ENCODE measurements at regions not wholly inside any gene's neighbourhood (a gene's known extent, or its start where the extent isn't known, plus 50 kb on each side); places are given as distances from the start of the nearest gene placed in this dataset.

DNA sequence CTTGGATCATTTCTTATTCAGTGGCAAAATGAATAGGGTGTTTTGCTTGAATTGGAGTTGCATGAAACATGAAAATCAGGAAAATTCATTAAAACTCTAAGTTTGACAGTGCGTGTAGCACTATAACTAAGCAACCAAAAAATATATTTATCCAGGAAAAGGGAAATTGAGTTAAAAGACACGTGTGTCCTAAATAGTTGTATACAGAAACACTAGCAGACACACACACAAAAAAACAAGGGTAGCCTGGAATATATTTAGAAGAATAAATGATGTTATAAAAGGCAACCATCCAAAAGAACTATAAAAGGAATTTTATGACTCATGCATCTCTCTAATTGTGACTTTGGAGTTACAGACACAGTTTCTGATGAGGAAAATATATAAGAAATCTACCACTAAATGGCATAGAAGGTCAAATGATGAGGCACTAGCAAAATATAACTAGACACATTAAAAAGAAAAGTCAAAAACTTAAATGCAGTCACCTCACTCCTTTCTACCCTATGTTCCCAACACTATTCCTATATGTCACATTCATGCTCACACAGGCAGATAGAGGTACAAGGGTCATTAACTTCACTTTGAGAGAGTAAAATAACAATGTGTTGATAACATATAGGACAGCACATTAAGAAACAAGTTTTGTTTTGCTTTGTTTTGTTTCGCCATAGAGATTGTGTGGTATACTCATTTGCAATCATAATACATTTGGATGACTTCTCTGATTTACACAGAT, 793.6 kb upstream of the INTU start:
- no peak for DNase-seq (ENCODE audit: low read depth in 2 of 2)

DNA sequence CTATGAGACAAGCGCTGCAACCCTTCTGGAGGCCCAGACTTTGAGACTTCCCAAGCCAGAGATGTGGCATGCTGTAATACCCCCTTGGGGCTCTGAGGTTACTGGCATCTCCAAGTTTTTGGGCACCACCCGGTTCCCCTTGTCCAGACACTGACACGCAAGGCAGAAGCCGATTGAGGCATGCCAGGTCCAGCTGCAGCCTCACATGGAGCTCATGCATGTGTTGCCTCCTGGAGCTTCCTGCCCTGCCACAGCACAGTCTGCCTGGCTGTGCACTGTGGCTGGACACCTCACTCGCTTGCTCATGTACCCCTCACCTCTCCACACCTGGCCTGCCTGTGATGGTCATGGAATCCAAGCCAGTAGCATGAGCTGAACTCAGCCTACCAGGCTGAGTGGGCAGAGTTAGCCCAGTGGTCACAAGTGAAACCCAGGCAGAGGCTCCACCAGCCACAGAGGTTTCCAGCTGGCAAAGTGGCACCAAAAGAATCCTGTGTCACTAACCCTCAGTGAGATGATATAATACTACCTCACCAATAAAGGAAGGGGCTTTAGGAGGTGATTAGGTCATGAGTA, 789.2 kb upstream of the INTU start:
- no peak for DNase-seq (ENCODE audit: low read depth in 2 of 2)

DNA sequence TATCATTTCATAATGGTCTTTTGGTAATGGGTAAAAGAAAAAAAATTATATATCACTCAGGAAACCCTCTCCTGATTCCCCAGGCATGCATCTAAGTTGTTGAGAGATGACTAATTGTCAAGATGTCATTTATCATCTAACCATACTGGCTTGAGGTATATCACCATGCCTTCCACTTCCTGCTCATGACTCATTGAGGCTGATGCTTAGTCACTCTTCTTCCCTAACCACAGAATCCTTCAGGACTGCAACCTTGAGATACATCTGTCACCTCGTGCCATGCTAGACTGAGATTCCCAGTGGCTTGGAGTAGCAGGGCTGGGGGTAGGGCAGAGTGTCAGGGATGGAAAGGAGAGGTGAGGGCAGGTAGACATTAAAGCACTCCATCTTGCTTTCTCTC, 782.5 kb upstream of the INTU start:
- no peak for DNase-seq (ENCODE audit: low read depth in 2 of 2)

DNA sequence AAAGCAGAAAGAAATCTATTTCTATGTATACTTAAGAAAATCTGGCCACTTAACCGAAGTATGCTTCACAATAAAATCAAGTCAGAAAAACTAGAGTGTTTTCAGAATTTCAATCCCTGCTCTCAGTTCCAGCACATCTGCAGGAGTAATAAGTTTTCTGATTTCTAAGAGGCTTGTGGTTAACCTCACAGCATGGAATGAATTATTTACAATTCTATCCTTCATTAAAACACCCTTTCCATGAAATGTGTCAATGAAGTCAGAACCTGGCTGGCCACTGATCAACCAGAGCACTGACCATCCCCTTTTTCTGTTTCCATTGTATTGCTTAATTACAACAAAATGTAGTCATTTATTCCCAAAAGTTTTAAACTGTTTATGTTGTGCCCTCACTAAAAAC, 781.4 kb upstream of the INTU start:
- no peak for DNase-seq (ENCODE audit: low read depth in 2 of 2)

DNA sequence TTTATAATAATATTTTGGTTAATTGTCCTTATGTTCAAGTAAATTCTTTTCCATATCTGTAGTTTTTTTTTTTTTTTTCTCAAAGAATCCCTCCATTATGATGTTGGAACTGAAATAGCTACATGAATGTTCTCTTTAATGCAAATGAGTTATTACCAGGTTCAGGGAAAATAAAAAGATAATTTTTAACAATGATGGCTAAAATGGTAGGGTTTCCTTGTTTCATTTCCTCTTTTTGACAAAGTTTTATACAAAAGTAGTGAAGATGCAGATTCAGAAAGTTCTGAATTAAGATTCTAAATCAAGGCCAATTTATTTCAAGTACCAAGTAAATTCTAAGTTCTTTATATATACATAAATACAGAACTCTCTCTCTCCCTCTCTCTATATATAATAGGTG, 779.0 kb upstream of the INTU start:
- no peak for DNase-seq (ENCODE audit: low read depth in 2 of 2)

DNA sequence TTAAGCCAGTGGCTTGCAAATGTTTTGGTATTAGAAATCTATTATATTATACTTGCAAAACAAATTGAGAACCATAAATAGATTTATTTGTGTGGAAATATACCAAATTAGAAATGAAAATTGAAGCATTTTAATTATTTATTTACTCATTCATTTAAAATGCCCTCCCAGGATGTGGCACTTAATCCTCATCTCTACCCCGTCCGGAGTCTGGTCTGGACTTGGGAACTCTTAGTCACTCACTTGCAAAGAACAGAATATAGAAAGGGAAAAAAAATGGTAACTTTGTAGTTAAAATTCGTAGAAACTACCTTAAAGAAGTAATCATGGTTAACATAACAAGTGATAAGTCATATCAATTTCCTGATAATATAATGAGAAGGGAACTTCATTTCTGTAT, 775.9 kb upstream of the INTU start:
- no peak for DNase-seq (ENCODE audit: low read depth in 2 of 2)

DNA sequence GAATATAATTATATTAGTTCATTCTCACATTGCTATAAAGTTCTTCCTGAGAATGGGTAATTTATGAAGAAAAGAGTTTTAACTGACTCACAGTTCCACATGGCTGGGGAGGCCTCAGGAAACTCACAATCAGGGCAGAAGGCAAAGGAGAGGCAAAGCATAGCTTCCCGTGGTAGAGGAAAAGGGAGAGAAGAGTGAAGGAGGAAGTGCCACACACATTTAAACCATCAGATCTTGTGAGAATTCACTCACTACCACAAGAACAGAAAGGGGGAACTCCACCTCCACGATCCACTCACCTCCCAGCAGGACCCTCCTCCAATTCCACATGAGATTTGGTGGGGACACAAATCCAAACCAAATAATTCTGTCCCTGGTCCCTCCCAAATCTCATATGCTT, 773.4 kb upstream of the INTU start:
- DNase-seq (ENCODE audit: low read depth in 2 of 2) = no peak

DNA sequence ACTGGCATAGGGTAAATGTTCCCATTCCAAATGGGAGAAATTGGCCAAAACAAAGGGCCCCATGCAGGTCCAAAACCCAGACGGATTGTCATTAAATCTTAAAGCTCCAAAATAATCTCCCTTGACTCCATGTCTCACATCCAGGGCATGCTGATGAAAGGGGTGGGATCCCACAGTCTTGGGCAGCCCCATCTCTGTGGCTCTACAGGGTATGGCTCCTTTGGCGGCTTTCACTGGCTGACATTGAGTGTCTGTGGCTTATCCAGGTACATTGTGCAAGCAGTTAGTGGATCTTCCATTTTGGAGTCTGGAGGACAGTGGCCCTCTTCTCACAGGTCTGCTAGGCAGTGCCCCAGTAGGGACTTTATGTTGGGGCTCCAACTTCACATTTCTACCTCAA, 772.9 kb upstream of the INTU start:
- DNase-seq (ENCODE audit: low read depth in 2 of 2) = no peak

DNA sequence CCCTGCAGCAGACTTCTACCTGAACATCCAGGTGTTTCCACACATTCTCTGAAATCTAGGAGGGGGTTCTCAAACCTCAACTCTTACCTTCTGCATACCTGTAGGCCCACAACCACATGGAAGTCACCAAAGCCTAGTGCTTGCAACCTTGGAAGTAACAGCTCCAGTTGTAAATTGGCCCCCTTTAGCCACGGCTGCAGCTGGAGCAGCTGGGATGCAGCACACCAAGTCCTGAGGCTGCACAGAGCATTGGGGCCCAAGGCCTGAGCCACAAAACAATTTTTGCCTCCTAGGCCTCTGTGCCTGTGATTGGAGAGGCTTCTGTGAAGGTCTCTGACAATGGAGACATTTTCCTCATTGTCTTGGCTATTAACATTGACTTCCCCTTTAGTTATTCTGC, 772.4 kb upstream of the INTU start:
- no peak for DNase-seq (ENCODE audit: low read depth in 2 of 2)

DNA sequence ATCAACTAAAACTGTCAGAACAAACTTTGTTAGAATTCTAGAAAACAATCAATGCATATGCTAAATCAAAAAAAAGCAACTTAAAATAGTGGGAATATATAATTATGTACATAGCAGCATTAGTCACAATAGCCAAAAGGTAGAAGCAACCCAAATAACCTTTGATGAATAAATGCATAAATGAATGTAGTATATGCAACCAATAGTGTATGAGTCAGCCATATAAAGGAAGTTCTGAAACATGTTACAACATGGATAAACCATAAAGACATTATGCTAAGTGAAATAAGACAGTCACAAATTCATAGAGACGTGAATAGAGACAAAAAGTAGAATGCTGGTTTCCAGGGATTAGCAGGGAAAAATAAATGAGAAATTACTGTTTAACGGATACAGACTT, 762.8 kb upstream of the INTU start:
- no peak for DNase-seq (ENCODE audit: low read depth in 2 of 2)

DNA sequence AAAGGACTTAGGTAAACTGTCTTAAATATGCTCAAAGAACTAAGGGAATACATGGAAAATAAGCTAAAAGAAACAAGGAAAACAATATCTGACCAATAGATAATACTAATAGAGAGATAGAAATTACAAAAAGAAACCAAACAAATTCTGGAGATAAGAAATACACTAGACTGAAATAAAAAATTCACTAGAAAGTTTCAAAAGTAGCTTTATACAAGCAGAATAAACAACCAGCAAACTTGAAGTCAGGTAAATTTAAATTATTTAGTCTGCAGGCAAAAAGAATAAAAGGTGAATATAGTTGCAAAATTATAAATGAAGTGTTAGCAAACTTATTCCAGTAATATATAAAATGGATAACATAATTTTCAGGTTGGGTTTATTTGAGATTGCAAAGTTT, 760.9 kb upstream of the INTU start:
- DNase-seq (ENCODE audit: low read depth in 2 of 2) = no peak

DNA sequence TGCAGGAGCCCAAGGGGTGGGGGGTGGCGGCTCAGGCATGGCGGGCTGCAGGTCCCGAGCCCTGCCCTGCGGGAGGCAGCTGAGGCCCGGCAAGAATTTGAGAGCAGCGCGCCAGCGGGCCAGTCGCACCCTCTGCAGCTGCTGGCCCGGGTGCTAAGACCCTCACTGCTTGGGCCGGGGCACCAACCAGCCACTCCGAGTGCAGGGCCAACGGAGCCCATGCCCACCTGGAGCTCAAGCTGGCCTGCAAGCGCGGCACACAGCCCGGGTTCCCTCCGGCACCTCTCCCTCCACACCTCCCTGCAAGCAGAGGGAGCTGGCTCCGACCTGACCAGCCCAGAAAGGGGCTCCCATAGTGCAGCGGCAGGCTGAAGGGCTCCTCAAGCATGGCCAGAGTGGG, 758.2 kb upstream of the INTU start:
- no peak for DNase-seq (ENCODE audit: low read depth in 2 of 2)

DNA sequence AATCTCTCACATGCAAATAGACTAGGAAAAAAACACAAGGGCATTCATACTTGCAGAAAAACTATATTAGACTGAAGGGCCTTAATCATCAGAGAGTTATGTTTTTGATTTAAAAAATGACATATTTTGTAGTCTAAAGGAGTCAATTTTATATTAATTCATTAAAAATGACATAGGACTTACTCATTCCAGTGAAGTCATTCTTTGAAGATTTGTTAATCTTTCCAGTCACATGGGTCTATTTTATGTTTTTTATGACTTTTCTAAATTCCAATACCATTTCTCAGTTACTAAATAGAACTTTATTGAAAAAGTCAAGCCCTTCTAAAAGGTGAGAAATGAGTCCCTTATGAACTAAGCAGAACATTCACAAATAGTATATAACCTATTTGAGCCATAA, 743.8 kb upstream of the INTU start:
- DNase-seq (ENCODE audit: low read depth in 2 of 2) = no peak

DNA sequence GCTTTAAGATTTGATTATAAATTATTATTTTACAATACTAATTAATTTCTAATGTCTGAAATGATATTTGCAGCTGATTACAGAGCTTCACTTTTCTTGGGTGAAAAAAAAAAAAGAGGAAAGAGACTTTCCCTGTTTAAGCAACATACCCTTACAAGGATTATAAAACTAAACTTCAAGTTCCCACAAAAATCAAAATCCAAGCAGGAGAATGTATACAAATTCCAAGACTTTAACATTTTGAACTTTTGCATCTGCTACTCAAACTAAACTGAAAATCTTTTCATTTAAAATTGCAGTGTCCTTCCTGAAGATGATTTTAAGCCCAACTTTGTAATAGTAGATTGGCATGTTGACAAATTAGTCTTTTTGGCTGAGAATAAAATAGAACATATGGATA, 742.4 kb upstream of the INTU start:
- DNase-seq (ENCODE audit: low read depth in 2 of 2) = no peak

DNA sequence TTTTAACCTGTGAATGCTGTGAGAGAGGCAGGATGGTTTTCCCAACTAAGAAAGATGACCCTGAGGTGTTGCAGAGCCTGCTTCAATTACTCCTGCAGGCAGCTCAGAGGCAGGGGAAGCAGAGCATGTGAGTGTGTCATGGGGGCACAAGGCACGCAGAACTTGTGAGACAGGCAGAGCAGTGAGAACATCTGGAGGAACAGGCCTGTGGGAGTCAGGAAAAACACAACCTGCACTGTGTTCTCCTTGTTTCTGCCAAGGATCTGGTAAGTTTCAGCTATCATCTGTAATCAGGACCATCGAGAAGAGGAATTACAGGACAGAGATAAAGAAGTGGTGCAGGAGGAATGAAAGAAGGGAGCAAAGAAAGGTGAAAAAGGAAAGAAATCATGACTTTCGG, 741.8 kb upstream of the INTU start:
- no peak for DNase-seq (ENCODE audit: low read depth in 2 of 2)

DNA sequence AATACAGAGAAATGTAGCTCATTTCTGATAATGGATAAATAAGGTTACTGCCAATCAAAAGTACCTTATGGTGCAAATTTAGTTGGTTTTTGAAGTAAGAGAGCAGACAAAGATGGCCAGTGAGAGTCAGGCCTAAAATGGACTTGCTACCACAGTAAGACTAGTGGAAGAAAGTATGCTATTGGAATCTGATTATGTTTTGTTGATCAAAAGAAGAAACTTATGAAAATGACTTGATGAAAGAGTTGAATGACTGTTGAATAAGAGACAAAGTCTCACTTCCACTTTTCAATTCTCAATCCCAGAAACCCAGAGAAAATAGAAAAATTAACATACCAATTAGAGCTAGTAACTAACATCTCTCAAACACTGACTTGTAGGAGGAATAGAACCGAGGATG, 737.8 kb upstream of the INTU start:
- DNase-seq (ENCODE audit: low read depth in 2 of 2) = no peak

DNA sequence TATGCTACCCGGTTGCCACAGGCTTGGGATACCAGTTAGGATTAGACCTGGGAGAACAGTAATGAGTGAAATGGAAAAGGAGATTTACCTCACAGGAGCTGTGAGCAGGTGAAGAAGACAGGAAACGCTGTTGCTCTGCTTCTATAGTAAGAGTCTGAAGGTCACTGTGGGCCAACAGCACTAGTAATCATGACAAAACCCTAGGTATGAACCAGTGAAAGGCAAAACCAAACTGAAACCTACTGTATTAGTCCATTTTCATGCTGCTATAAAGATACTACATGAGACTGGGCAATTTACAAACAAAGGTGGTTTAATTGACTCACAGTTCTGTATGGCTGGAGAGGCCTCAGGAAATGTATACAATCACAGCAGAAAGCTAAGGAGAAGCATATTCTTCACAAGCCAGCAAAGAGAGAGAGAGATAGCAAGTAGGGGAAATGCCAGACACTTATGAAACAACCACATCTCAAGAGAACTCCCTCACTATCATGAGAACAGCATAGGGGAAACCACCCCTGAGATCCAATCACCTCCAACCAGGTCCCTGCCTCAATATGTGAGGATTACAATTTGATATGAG, 736.7 kb upstream of the INTU start:
- DNase-seq (ENCODE audit: low read depth in 2 of 2) = no peak

DNA sequence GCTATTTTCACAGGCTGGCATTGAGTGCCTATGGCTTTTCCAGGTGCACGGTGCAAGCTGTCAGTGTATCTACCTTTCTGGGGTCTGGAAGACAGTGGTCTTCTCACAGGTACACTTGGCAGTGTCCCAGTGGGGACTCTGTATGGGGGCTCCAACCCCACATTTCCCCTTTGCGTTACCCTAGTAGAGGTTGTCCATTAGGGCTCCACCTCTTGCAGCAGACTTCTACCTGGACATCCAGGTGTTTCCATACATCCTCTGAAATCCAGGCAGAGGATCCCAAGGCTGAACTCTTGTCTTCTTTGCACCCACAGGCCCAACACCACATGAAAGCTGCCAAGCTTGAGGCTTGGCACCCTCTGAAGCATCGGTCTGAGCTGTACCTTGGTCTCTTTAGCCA, 735.7 kb upstream of the INTU start:
- no peak for DNase-seq (ENCODE audit: low read depth in 2 of 2)

DNA sequence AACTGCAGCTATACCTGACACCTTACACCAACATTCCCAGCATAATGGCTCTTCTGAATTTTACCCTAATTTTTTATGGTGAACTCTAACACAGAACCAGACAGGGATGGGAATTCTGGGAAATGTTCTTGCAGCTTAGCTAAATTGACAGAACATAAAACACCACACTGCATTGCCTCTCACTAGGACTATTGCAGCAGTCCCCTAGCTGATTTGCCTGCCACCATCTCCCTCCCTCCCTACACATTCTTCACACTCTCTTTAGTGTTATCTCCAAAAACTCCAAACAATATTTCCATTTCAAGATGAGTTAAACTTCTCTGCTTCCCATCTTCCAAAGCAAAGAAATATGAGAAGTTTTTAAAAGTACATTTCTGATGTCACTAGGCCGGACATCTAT, 733.9 kb upstream of the INTU start:
- no peak for DNase-seq (ENCODE audit: low read depth in 2 of 2)

DNA sequence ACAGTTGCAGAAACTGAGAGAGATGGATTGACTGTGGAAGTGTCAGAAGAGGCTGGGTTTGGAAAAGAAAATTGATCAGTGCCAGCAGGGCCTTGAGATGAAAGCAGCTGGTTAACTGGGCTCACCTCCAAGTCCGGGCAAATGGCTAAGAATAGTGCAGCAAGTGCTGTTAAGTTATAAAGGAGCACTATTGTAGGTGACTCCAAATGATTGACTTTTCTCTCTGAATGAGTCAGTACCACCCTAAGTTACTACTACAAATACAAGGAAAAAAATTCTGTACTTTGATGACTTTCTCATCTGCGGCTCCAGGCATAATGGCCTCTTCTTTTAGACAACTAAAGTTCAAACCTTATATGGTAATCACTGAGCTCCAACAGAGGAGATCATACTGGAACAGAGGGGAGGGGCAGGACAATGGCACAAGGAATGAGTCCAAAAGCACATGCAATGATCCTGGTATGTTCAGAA, 733.4 kb upstream of the INTU start:
- no peak for DNase-seq (ENCODE audit: low read depth in 2 of 2)

DNA sequence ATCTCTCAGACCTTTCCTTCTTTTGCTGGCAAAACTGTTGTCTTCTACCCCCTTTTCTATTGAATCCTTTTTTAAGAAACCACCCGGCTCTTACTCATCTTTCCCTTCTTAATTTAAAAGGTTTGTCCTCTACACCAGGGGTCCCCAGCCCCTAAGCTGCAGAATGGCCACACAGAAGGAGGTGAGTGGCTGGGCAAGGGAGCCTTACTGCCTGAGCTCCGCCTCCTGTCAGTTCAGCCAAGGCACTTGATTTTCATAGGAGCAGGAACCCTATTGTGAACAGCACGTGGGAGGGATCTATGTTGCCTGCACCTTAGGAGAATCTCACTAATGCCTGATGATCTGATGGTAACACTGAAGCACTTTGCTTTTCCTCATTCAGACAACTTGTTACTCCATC, 726.3 kb upstream of the INTU start:
- no peak for DNase-seq (ENCODE audit: low read depth in 2 of 2)

DNA sequence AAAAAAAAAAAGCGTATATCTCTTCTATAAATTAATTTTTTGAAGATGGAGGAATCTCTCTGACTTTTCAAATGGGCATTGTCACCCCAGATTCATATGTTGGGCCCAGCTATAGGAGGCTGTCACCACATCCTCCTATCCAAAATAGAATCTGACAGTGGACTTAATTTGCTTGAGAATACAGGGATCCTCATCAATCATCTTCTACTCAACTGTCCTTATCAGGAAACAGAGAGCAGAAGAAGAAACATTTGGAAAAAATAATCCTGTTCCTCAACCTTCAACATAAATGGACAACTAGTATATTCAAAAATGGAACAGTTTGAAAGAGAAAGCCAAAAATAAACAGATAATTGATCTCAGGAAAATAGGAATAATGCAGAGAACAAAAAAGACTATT, 725.4 kb upstream of the INTU start:
- DNase-seq (ENCODE audit: low read depth in 2 of 2) = no peak

DNA sequence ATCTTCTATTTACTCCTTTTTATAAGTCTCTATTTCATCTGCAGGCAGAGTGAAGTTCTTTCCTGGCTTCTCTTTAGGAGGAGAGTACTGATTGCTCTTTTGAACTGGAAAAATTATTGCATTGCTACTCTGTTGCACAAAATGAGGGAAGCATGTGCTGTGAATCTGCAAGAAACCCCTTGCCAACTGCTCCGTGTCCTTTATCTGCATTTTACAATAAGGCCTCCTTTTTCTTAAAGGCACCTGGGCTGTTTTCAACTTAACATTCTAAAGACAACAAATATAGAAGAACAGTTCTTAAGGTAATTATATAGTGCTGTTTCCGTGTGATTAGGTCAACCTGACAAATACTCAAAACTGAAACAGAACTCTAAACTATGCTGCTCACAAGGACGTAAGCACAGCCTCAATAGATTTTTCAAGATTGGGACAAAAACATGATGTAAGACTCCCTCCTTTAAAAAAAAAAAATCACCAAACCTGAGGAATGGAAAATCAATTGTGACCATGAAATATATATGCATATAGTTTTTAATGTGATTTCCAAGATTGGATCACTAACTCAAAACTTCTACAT, 716.6 kb upstream of the INTU start:
- no peak for DNase-seq (ENCODE audit: low read depth in 2 of 2)

Measured in stimulated activated CD8-positive, alpha-beta memory T cell treated with anti-CD3 and anti-CD28 coated beads, Interleukin-15, amount 100 ng/mL, for 48 hours (primary cell).